ENCODE measurements at regions not wholly inside any gene's neighbourhood (a gene's known extent, or its start where the extent isn't known, plus 50 kb on each side); places are given as distances from the start of the nearest gene placed in this dataset.

DNA sequence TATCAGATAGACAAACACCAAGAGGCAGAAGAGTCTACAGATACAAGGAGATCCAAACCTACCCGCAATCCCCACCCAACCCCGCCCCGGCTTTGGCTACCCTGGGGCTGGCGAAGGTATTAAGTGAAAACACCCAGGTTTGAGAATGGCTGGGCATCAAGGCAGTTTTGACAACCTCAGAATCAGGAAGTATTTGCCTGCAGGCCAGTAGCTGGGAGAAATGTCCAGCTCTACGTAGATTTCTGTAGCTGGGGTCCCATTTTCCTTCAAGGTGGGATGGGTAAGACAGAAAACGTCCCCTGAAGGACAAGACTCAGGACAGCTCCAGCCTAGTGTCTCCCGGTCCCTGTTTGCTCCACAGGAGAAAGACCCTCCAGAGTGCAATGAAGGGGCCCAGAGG, 101.8 kb upstream of the ERG start:
- H3K27me3 ChIP-seq (ENCODE audit: control insufficient read depth, insufficient read depth, low read length), result no peaks in the 10 kb centered on the region

DNA sequence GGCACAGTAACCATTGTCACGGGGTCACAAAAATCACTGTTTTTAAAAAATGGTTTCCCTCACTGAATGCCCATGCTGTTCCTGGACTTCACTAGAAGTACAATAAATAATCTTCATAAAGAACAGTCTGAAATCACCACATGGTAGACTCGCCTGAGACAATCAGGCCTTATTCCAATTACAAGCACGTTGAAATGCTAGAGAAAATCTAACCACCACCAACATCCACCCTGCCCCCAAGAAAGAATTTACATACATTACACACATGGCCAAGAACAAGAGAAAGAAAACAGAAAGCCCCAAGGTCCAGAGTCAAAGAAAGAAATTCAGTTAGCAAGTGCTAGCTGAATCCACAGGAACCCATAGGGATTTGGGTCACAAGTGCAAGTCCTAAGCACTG, 107.0 kb upstream of the ERG start:
- no peaks in the 10 kb centered on the region for H3K36me3 ChIP-seq (ENCODE audit: control insufficient read depth, insufficient read depth, low read length)
- TF ChIP-seq EZH2 (IDR thresholded peaks at IDR 0.05; ENCODE audit: low read length, missing control alignments), result no peak
- TF ChIP-seq, protein P1, sequence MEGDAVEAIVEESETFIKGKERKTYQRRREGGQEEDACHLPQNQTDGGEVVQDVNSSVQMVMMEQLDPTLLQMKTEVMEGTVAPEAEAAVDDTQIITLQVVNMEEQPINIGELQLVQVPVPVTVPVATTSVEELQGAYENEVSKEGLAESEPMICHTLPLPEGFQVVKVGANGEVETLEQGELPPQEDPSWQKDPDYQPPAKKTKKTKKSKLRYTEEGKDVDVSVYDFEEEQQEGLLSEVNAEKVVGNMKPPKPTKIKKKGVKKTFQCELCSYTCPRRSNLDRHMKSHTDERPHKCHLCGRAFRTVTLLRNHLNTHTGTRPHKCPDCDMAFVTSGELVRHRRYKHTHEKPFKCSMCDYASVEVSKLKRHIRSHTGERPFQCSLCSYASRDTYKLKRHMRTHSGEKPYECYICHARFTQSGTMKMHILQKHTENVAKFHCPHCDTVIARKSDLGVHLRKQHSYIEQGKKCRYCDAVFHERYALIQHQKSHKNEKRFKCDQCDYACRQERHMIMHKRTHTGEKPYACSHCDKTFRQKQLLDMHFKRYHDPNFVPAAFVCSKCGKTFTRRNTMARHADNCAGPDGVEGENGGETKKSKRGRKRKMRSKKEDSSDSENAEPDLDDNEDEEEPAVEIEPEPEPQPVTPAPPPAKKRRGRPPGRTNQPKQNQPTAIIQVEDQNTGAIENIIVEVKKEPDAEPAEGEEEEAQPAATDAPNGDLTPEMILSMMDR (conservative IDR thresholded peaks at IDR 0.05 in 1 of 2, IDR thresholded peaks at IDR 0.05 in 1 of 2; ENCODE audit: low read depth in 1 of 2, low read length in 2 of 2), result no peak
- no peaks in the 10 kb centered on the region for H3K79me2 ChIP-seq (ENCODE audit: control insufficient read depth, insufficient read depth, low read length)
- H3K27me3 ChIP-seq (ENCODE audit: control insufficient read depth, insufficient read depth, low read length), result no peaks in the 10 kb centered on the region
- no peak overlapping the region for H3K27ac ChIP-seq (ENCODE audit: insufficient read depth, low read length)
- no peak for DNase-seq (ENCODE audit: low read depth in 2 of 2)
- H3K4me1 ChIP-seq (ENCODE audit: control insufficient read depth, extremely low read depth, insufficient read depth, low read length), result no peaks in the 10 kb centered on the region
- H3K9me3 ChIP-seq (ENCODE audit: control insufficient read depth, insufficient read depth, low read depth, low read length), result no peaks in the 10 kb centered on the region
- H3K4me3 ChIP-seq (replicated peaks in 1 of 4; ENCODE audit: control extremely low read depth in 1 of 4, insufficient read depth in 1 of 4, low read depth in 3 of 4, low read length in 4 of 4), result no peak overlapping the region
- H4K20me1 ChIP-seq (ENCODE audit: control insufficient read depth, extremely low read depth, insufficient read depth, low read length), result no peaks in the 10 kb centered on the region
- H2AFZ ChIP-seq (ENCODE audit: low read length), result no peak overlapping the region
- no peak overlapping the region for H3K4me2 ChIP-seq (ENCODE audit: extremely low read depth, insufficient read depth, low read length)
- H3K9ac ChIP-seq (ENCODE audit: insufficient read depth, low read length), result no peak overlapping the region

More for the DNA sequence above, 101.8 kb upstream of the ERG start:
- H3K9ac ChIP-seq (ENCODE audit: insufficient read depth, low read length), result no peak overlapping the region
- no peaks in the 10 kb centered on the region for H3K79me2 ChIP-seq (ENCODE audit: control insufficient read depth, insufficient read depth, low read length)
- no peaks in the 10 kb centered on the region for H4K20me1 ChIP-seq (ENCODE audit: control insufficient read depth, extremely low read depth, insufficient read depth, low read length)
- H3K4me3 ChIP-seq (replicated peaks in 1 of 4; ENCODE audit: control extremely low read depth in 1 of 4, insufficient read depth in 1 of 4, low read depth in 3 of 4, low read length in 4 of 4), result no peak overlapping the region
- no peaks in the 10 kb centered on the region for H3K36me3 ChIP-seq (ENCODE audit: control insufficient read depth, insufficient read depth, low read length)
- TF ChIP-seq, protein P1 (conservative IDR thresholded peaks at IDR 0.05 in 1 of 2, IDR thresholded peaks at IDR 0.05 in 1 of 2; ENCODE audit: low read depth in 1 of 2, low read length in 2 of 2), result no peak
- TF ChIP-seq EZH2 (IDR thresholded peaks at IDR 0.05; ENCODE audit: low read length, missing control alignments), result no peak
- no peaks in the 10 kb centered on the region for H3K9me3 ChIP-seq (ENCODE audit: control insufficient read depth, insufficient read depth, low read depth, low read length)
- no peak overlapping the region for H3K27ac ChIP-seq (ENCODE audit: insufficient read depth, low read length)
- H3K4me1 ChIP-seq (ENCODE audit: control insufficient read depth, extremely low read depth, insufficient read depth, low read length), result no peaks in the 10 kb centered on the region
- DNase-seq (ENCODE audit: low read depth in 2 of 2), result no peak
- H3K4me2 ChIP-seq (ENCODE audit: extremely low read depth, insufficient read depth, low read length), result no peak overlapping the region
- no peak overlapping the region for H2AFZ ChIP-seq (ENCODE audit: low read length)

DNA sequence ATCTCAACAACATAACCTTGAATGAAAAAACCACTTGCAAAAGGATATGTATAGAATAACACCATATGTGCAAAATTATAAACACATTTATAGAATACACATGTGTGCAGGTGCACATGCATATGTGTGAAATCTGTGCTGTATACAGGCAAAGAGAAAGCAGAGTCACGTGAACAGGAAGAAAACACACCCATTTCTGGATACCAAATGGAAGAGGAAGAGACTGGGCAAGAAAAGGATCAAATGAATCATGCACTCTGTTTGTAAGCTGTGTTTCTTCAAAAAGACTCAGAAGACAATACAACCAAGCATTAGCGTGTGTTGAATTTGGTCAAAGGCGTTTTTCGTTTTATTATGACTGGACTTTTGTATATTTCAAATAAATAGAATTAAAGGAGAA, 111.3 kb upstream of the ERG start:
- H3K4me3 ChIP-seq (replicated peaks in 1 of 4; ENCODE audit: control extremely low read depth in 1 of 4, insufficient read depth in 1 of 4, low read depth in 3 of 4, low read length in 4 of 4), result no peak overlapping the region
- TF ChIP-seq, protein P1 (conservative IDR thresholded peaks at IDR 0.05 in 1 of 2, IDR thresholded peaks at IDR 0.05 in 1 of 2; ENCODE audit: low read depth in 1 of 2, low read length in 2 of 2), result no peak
- TF ChIP-seq EZH2 (IDR thresholded peaks at IDR 0.05; ENCODE audit: low read length, missing control alignments), result no peak
- DNase-seq (ENCODE audit: low read depth in 2 of 2), result no peak
- no peaks in the 10 kb centered on the region for H3K36me3 ChIP-seq (ENCODE audit: control insufficient read depth, insufficient read depth, low read length)
- H3K4me1 ChIP-seq (ENCODE audit: control insufficient read depth, extremely low read depth, insufficient read depth, low read length), result no peaks in the 10 kb centered on the region
- H3K9ac ChIP-seq (ENCODE audit: insufficient read depth, low read length), result no peak overlapping the region
- no peaks in the 10 kb centered on the region for H4K20me1 ChIP-seq (ENCODE audit: control insufficient read depth, extremely low read depth, insufficient read depth, low read length)
- H3K27ac ChIP-seq (ENCODE audit: insufficient read depth, low read length), result no peak overlapping the region
- H3K9me3 ChIP-seq (ENCODE audit: control insufficient read depth, insufficient read depth, low read depth, low read length), result no peaks in the 10 kb centered on the region
- H3K79me2 ChIP-seq (ENCODE audit: control insufficient read depth, insufficient read depth, low read length), result no peaks in the 10 kb centered on the region
- no peak overlapping the region for H3K4me2 ChIP-seq (ENCODE audit: extremely low read depth, insufficient read depth, low read length)
- no peak overlapping the region for H2AFZ ChIP-seq (ENCODE audit: low read length)
- H3K27me3 ChIP-seq (ENCODE audit: control insufficient read depth, insufficient read depth, low read length), result no peaks in the 10 kb centered on the region

Data from fibroblast of lung (primary cell).